KMS-11 (cell line): ENCODE measurements at regions not wholly inside any gene's neighbourhood (a gene's known extent, or its start where the extent isn't known, plus 50 kb on each side); places are given as distances from the start of the nearest gene placed in this dataset.
"Not testable (repeated sequence)": the region's sequence is repeated elsewhere in the genome, so short reads cannot be mapped to it uniquely, and the experiment has no call there.

Experiments used
- H2AFZ ChIP-seq: fragments of 200-600 bp; sonication (generic); 2 replicates; pipeline ENCODE4 v1.6.1; 2016; ENCODE audit warnings: antibody characterized with exemption, mixed run types, low read depth
- H3K27ac ChIP-seq: fragments of 200-600 bp; sonication (generic); 2 replicates; pipeline ENCODE4 v1.6.1; 2016; ENCODE audit warnings: mild to moderate bottlenecking, mixed run types
- H3K27me3 ChIP-seq: fragments of 200-600 bp; sonication (generic); 2 replicates; pipeline ENCODE4 v1.6.1; 2017; ENCODE audit warnings: mild to moderate bottlenecking, low read depth, mixed run types, moderate library complexity; ENCODE audit not compliant: insufficient read depth
- H3K36me3 ChIP-seq: fragments of 200-600 bp; sonication (generic); 2 replicates; pipeline ENCODE4 v1.6.1; 2017; ENCODE audit warnings: mild to moderate bottlenecking, mixed run types; ENCODE audit not compliant: insufficient read depth
- H3K4me1 ChIP-seq: fragments of 200-600 bp; sonication (generic); 2 replicates; pipeline ENCODE4 v1.6.1; 2016; ENCODE audit warnings: mild to moderate bottlenecking, low read depth, mixed run types; ENCODE audit not compliant: poor library complexity, severe bottlenecking
- H3K4me2 ChIP-seq: fragments of 200-600 bp; sonication (generic); 2 replicates; pipeline ENCODE4 v1.7.0; 2016; ENCODE audit warnings: mild to moderate bottlenecking, mixed run types
- H3K4me3 ChIP-seq: fragments of 200-600 bp; sonication (generic); IDR thresholded peaks from 2 replicates; pipeline ENCODE4 v1.6.1; 2017; ENCODE audit warnings: low read depth, low read length, mixed read lengths; ENCODE audit not compliant: insufficient read depth
- H3K79me2 ChIP-seq: fragments of 200-600 bp; sonication (generic); 2 replicates; pipeline ENCODE4 v1.6.1; 2016; ENCODE audit warnings: low read depth, mixed run types; ENCODE audit not compliant: insufficient read depth
- H3K9ac ChIP-seq: fragments of 200-600 bp; sonication (generic); 2 replicates; pipeline ENCODE4 v1.6.1; 2016; ENCODE audit warnings: mild to moderate bottlenecking, mixed run types
- H4K20me1 ChIP-seq: fragments of 200-600 bp; sonication (generic); 2 replicates; pipeline ENCODE4 v1.6.1; 2016; ENCODE audit warnings: mild to moderate bottlenecking, mixed run types; ENCODE audit not compliant: insufficient read depth
- TF ChIP-seq, protein P1 (sequence below): fragments of 200-600 bp; sonication (generic); conservative IDR thresholded peaks from 2 replicates; pipeline ENCODE4 v1.6.1; 2017; ENCODE audit warnings: low read depth, mild to moderate bottlenecking, antibody characterized with exemption, low read length, moderate library complexity, mixed read lengths

DNA sequence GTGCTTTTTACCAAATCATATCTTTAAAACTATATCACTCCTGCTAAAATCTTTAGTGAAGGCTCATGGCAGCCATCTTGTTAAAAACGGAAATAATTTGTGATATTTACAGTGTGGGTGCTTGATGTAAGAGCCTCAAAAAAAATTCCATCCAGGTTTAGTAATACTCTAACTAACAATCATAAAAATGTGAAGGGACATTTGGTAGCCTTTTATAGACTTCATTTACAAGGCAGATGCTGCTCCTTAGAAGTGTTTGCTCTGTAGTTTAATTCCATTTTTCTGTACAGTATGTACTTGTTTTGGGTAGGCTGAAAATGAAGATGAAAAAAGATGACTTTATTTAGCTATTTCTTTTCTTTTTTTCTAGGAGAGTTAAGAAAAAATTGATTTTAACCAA, 525.0 kb downstream of the ZEB2 start:
- H3K79me2 ChIP-seq: no peaks in the 10 kb centered on the region
- TF ChIP-seq, protein P1, sequence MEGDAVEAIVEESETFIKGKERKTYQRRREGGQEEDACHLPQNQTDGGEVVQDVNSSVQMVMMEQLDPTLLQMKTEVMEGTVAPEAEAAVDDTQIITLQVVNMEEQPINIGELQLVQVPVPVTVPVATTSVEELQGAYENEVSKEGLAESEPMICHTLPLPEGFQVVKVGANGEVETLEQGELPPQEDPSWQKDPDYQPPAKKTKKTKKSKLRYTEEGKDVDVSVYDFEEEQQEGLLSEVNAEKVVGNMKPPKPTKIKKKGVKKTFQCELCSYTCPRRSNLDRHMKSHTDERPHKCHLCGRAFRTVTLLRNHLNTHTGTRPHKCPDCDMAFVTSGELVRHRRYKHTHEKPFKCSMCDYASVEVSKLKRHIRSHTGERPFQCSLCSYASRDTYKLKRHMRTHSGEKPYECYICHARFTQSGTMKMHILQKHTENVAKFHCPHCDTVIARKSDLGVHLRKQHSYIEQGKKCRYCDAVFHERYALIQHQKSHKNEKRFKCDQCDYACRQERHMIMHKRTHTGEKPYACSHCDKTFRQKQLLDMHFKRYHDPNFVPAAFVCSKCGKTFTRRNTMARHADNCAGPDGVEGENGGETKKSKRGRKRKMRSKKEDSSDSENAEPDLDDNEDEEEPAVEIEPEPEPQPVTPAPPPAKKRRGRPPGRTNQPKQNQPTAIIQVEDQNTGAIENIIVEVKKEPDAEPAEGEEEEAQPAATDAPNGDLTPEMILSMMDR: no peak
- no peaks in the 10 kb centered on the region for H4K20me1 ChIP-seq
- H3K9ac ChIP-seq: no peak overlapping the region
- H3K4me2 ChIP-seq: no peak overlapping the region
- no peaks in the 10 kb centered on the region for H3K27me3 ChIP-seq
- no peaks in the 10 kb centered on the region for H3K36me3 ChIP-seq
- H3K4me3 ChIP-seq: no peak overlapping the region
- H3K27ac ChIP-seq: no peak overlapping the region
- H3K4me1 ChIP-seq: no peaks in the 10 kb centered on the region
- no peak overlapping the region for H2AFZ ChIP-seq

DNA sequence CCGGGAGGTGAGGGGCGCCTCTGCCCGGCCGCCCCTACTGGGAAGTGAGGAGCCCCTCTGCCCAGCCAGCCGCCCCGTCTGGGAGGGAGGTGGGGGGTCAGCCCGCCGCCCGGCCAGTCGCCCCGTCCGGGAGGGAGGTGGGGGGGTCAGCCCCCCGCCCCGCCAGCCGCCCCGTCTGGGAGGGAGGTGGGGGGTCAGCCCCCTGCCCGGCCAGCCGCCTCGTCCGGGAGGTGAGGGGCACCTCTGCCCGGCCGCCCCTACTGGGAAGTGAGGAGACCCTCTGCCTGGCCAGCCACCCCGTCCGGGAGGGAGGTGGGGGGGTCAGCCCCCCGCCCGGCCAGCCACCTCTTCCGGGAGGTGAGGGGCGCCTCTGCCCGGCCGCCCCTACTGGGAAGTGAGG, 528.3 kb downstream of the ZEB2 start:
- H3K79me2 ChIP-seq, H2AFZ ChIP-seq, H3K27ac ChIP-seq, H3K4me2 ChIP-seq, H4K20me1 ChIP-seq, H3K36me3 ChIP-seq, H3K27me3 ChIP-seq, H3K9ac ChIP-seq, H3K4me3 ChIP-seq, H3K4me1 ChIP-seq: not testable (repeated sequence)

DNA sequence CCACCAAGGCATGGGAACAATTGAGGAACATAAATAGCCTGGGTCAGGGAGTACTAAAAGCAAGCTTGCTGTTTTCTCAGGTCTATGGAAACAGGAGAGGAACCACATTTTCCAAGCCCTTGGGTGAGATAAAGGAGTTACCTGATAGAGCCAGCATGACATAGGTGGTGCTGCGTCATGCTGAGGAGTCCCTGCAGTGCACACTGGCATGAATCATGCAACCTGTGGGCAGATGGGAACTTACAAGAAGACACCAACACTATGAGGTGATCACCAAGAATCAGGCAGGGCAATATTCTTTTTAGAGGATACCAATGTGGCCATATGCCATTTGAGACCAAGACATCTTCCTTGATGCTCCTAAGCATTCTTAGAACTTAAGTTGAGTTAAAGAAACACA, 531.8 kb downstream of the ZEB2 start:
- H3K27me3 ChIP-seq: no peaks in the 10 kb centered on the region
- H4K20me1 ChIP-seq: no peaks in the 10 kb centered on the region
- H3K27ac ChIP-seq: no peak overlapping the region
- TF ChIP-seq, protein P1: no peak
- no peak overlapping the region for H2AFZ ChIP-seq
- H3K9ac ChIP-seq: no peak overlapping the region
- no peak overlapping the region for H3K4me3 ChIP-seq
- H3K4me2 ChIP-seq: no peak overlapping the region
- H3K79me2 ChIP-seq: no peaks in the 10 kb centered on the region
- no peaks in the 10 kb centered on the region for H3K4me1 ChIP-seq
- H3K36me3 ChIP-seq: no peaks in the 10 kb centered on the region

DNA sequence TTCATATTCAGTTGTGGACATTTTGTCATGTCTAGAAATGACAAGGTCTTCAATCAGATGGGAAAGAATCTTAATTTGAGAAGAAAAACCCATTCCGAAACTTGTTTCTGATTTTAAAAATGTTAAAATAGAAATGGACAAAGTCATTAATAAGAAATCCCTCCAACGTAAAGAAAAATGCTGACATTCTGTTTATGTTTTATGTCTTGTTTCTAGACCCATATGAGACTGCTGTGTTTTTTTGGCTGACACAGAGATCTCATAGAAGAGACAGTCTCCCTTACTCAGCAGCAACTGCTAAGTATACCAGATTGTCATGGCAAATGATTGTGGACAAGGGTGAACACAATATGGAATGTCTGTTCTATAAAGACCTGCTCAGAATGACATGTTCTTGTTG, 538.5 kb downstream of the ZEB2 start:
- H3K27ac ChIP-seq: no peak overlapping the region
- H3K27me3 ChIP-seq: no peaks in the 10 kb centered on the region
- TF ChIP-seq, protein P1: no peak
- no peak overlapping the region for H2AFZ ChIP-seq
- H3K4me1 ChIP-seq: no peaks in the 10 kb centered on the region
- no peak overlapping the region for H3K4me3 ChIP-seq
- H4K20me1 ChIP-seq: no peaks in the 10 kb centered on the region
- no peak overlapping the region for H3K4me2 ChIP-seq
- H3K36me3 ChIP-seq: no peaks in the 10 kb centered on the region
- no peak overlapping the region for H3K9ac ChIP-seq
- H3K79me2 ChIP-seq: no peaks in the 10 kb centered on the region

DNA sequence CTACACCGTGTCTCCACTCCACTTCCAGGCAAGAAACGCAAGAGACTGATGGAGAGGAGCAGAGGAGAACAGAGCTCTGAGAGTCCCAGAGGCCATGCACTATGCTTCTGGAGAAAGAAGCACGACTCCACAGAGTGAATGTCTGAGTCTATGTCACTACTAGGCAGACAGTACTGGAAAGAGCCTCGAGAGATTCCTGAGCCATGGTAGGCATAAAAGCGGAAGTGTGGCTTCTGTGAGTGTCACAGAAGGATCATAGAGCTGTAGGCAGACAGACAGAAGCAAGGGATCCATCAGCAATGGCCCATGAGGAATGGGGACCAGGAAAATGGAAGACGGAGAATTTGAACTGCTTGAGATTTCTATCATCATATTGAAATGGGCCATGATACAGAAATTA, 542.6 kb downstream of the ZEB2 start:
- Histone ChIP-seq H3K4me1 (no peaks in the 10 kb centered on the region), H3K36me3 (no peaks in the 10 kb centered on the region), H3K4me3 (no peak overlapping the region), H3K27me3 (no peaks in the 10 kb centered on the region), H4K20me1 (no peaks in the 10 kb centered on the region), H3K27ac (no peak overlapping the region), H3K79me2 (no peaks in the 10 kb centered on the region), H2AFZ (no peak overlapping the region), H3K9ac (no peak overlapping the region), H3K4me2 (no peak overlapping the region)
- TF ChIP-seq, protein P1: no peak
